ENCODE measurements at regions not wholly inside any gene's neighbourhood (a gene's known extent, or its start where the extent isn't known, plus 50 kb on each side); places are given as distances from the start of the nearest gene placed in this dataset.

- no peaks in the 10 kb centered on the region for H3K36me3 ChIP-seq (ENCODE audit: control insufficient read depth in 2 of 3, insufficient read depth in 3 of 3, low read length in 3 of 3)
- no peak for ATAC-seq
- H3K27me3 ChIP-seq (ENCODE audit: control insufficient read depth in 2 of 2, insufficient read depth in 2 of 2, low read length in 2 of 2), result no peaks in the 10 kb centered on the region
- no peaks in the 10 kb centered on the region for H3K4me1 ChIP-seq (ENCODE audit: control insufficient read depth in 2 of 2, insufficient read depth in 2 of 2, low read length in 2 of 2)
- no peak overlapping the region for H3K4me3 Mint-ChIP-seq
- H3K9me3 Mint-ChIP-seq, result peaks cover 0 to 15% (median 7%) of the 10 kb centered on the region in 11 donors
- H3K27me3 Mint-ChIP-seq, result no peaks in the 10 kb centered on the region
- H3K27ac Mint-ChIP-seq, result no peak overlapping the region
- H3K27ac ChIP-seq (ENCODE audit: low read depth, low read length), result no peak overlapping the region
- POLR2A ChIA-PET, result no interaction called here
- H3K4me3 ChIP-seq (ENCODE audit: low read length), result no peak overlapping the region
- intact Hi-C loops (cut with micrococcal nuclease), result no loop called here
- CTCF ChIA-PET, result no interaction called here
- H3K36me3 Mint-ChIP-seq, result no peaks in the 10 kb centered on the region
- no peaks in the 10 kb centered on the region for H3K4me1 Mint-ChIP-seq
- no peak for DNase-seq
- no peaks in the 10 kb centered on the region for H3K9me3 ChIP-seq (ENCODE audit: control insufficient read depth in 2 of 3, low read length in 3 of 3)
Observed at GRCh38 chr11:24233041-24233440, 263.8 kb upstream of the LUZP2 start.

GRCh38 chr11:24234822-24235508 lies 261.9 kb upstream of the LUZP2 start:
- intact Hi-C loops (cut with micrococcal nuclease), result no loop called here
- no peaks in the 10 kb centered on the region for H3K27me3 Mint-ChIP-seq
- Histone ChIP-seq H3K36me3 (ENCODE audit: control insufficient read depth in 2 of 3, insufficient read depth in 3 of 3, low read length in 3 of 3) (no peaks in the 10 kb centered on the region), H3K27ac (ENCODE audit: low read depth, low read length) (no peak overlapping the region), H3K4me1 (ENCODE audit: control insufficient read depth in 2 of 2, insufficient read depth in 2 of 2, low read length in 2 of 2) (no peaks in the 10 kb centered on the region), H3K9me3 (ENCODE audit: control insufficient read depth in 2 of 3, low read length in 3 of 3) (no peaks in the 10 kb centered on the region), H3K4me3 (ENCODE audit: low read length) (no peak overlapping the region), H3K27me3 (ENCODE audit: control insufficient read depth in 2 of 2, insufficient read depth in 2 of 2, low read length in 2 of 2) (no peaks in the 10 kb centered on the region)
- H3K4me3 Mint-ChIP-seq, result no peak overlapping the region
- H3K36me3 Mint-ChIP-seq, result no peaks in the 10 kb centered on the region
- ATAC-seq (no peak), DNase-seq (no peak)
- POLR2A ChIA-PET, result no interaction called here
- H3K9me3 Mint-ChIP-seq, result peaks cover 0 to 15% (median 2%) of the 10 kb centered on the region in 11 donors
- CTCF ChIA-PET, result no interaction called here
- H3K4me1 Mint-ChIP-seq, result no peaks in the 10 kb centered on the region
- H3K27ac Mint-ChIP-seq, result no peak overlapping the region

GRCh38 chr11:24238771-24239645 lies 257.8 kb upstream of the LUZP2 start:
- Mint-ChIP-seq H3K36me3 (no peaks in the 10 kb centered on the region), H3K9me3 (peaks cover 0 to 15% (median 6%) of the 10 kb centered on the region in 11 donors)

GRCh38 chr11:24239930-24240329 lies 256.9 kb upstream of the LUZP2 start:
- H3K27me3 Mint-ChIP-seq, result no peaks in the 10 kb centered on the region
- Histone ChIP-seq H3K9me3 (ENCODE audit: control insufficient read depth in 2 of 3, low read length in 3 of 3) (no peaks in the 10 kb centered on the region), H3K4me3 (ENCODE audit: low read length) (no peak overlapping the region), H3K36me3 (ENCODE audit: control insufficient read depth in 2 of 3, insufficient read depth in 3 of 3, low read length in 3 of 3) (no peaks in the 10 kb centered on the region), H3K27me3 (ENCODE audit: control insufficient read depth in 2 of 2, insufficient read depth in 2 of 2, low read length in 2 of 2) (no peaks in the 10 kb centered on the region), H3K27ac (ENCODE audit: low read depth, low read length) (no peak overlapping the region), H3K4me1 (ENCODE audit: control insufficient read depth in 2 of 2, insufficient read depth in 2 of 2, low read length in 2 of 2) (no peaks in the 10 kb centered on the region)
- no peaks in the 10 kb centered on the region for H3K36me3 Mint-ChIP-seq
- CTCF ChIA-PET, result no interaction called here
- POLR2A ChIA-PET, result no interaction called here
- peaks cover 0 to 15% (median 6%) of the 10 kb centered on the region in 11 donors for H3K9me3 Mint-ChIP-seq
- no peak for DNase-seq
- no peak overlapping the region for H3K27ac Mint-ChIP-seq
- no peaks in the 10 kb centered on the region for H3K4me1 Mint-ChIP-seq
- no peak for ATAC-seq
- intact Hi-C loops (cut with micrococcal nuclease), result no loop called here
- no peak overlapping the region for H3K4me3 Mint-ChIP-seq

More at GRCh38 chr11:24238771-24239645, 257.8 kb upstream of the LUZP2 start:
- no peak overlapping the region for H3K27ac Mint-ChIP-seq
- no peak overlapping the region for H3K4me3 Mint-ChIP-seq
- H3K4me3 ChIP-seq (ENCODE audit: low read length), result no peak overlapping the region
- H3K4me1 ChIP-seq (ENCODE audit: control insufficient read depth in 2 of 2, insufficient read depth in 2 of 2, low read length in 2 of 2), result no peaks in the 10 kb centered on the region
- CTCF ChIA-PET, result no interaction called here
- no peaks in the 10 kb centered on the region for H3K9me3 ChIP-seq (ENCODE audit: control insufficient read depth in 2 of 3, low read length in 3 of 3)
- H3K36me3 ChIP-seq (ENCODE audit: control insufficient read depth in 2 of 3, insufficient read depth in 3 of 3, low read length in 3 of 3), result no peaks in the 10 kb centered on the region
- ATAC-seq (no peak), DNase-seq (no peak)
- POLR2A ChIA-PET, result no interaction called here
- intact Hi-C loops (cut with micrococcal nuclease), result no loop called here
- no peaks in the 10 kb centered on the region for H3K27me3 ChIP-seq (ENCODE audit: control insufficient read depth in 2 of 2, insufficient read depth in 2 of 2, low read length in 2 of 2)
- H3K27me3 Mint-ChIP-seq, result no peaks in the 10 kb centered on the region
- H3K27ac ChIP-seq (ENCODE audit: low read depth, low read length), result no peak overlapping the region
- H3K4me1 Mint-ChIP-seq, result no peaks in the 10 kb centered on the region

- H3K4me1 Mint-ChIP-seq, result no peaks in the 10 kb centered on the region
- CTCF ChIA-PET, result no interaction called here
- POLR2A ChIA-PET, result no interaction called here
- no peaks in the 10 kb centered on the region for H3K27me3 Mint-ChIP-seq
- no peak for DNase-seq
- no peaks in the 10 kb centered on the region for H3K9me3 ChIP-seq (ENCODE audit: control insufficient read depth in 2 of 3, low read length in 3 of 3)
- H3K4me1 ChIP-seq (ENCODE audit: control insufficient read depth in 2 of 2, insufficient read depth in 2 of 2, low read length in 2 of 2), result no peaks in the 10 kb centered on the region
- no peak overlapping the region for H3K4me3 ChIP-seq (ENCODE audit: low read length)
- H3K27me3 ChIP-seq (ENCODE audit: control insufficient read depth in 2 of 2, insufficient read depth in 2 of 2, low read length in 2 of 2), result no peaks in the 10 kb centered on the region
- H3K27ac ChIP-seq (ENCODE audit: low read depth, low read length), result no peak overlapping the region
- ATAC-seq, result no peak
- H3K27ac Mint-ChIP-seq, result no peak overlapping the region
- no peaks in the 10 kb centered on the region for H3K36me3 Mint-ChIP-seq
- H3K9me3 Mint-ChIP-seq, result peaks cover 0 to 15% (median 6%) of the 10 kb centered on the region in 11 donors
- no peaks in the 10 kb centered on the region for H3K36me3 ChIP-seq (ENCODE audit: control insufficient read depth in 2 of 3, insufficient read depth in 3 of 3, low read length in 3 of 3)
- H3K4me3 Mint-ChIP-seq, result no peak overlapping the region
- intact Hi-C loops (cut with micrococcal nuclease), result no loop called here
Observed at GRCh38 chr11:24240496-24241175, 256.2 kb upstream of the LUZP2 start.

- Mint-ChIP-seq H3K36me3 (no peaks in the 10 kb centered on the region), H3K27me3 (no peaks in the 10 kb centered on the region), H3K4me1 (no peaks in the 10 kb centered on the region), H3K4me3 (no peak overlapping the region), H3K9me3 (peaks cover 0 to 12% (median 4%) of the 10 kb centered on the region in 11 donors), H3K27ac (no peak overlapping the region)
- no peak for ATAC-seq
- ChIA-PET POLR2A (no interaction called here), CTCF (no interaction called here)
- no peak for DNase-seq
- intact Hi-C loops (cut with micrococcal nuclease), result no loop called here
- Histone ChIP-seq H3K9me3 (ENCODE audit: control insufficient read depth in 2 of 3, low read length in 3 of 3) (no peaks in the 10 kb centered on the region), H3K36me3 (ENCODE audit: control insufficient read depth in 2 of 3, insufficient read depth in 3 of 3, low read length in 3 of 3) (no peaks in the 10 kb centered on the region), H3K4me1 (ENCODE audit: control insufficient read depth in 2 of 2, insufficient read depth in 2 of 2, low read length in 2 of 2) (no peaks in the 10 kb centered on the region), H3K27me3 (ENCODE audit: control insufficient read depth in 2 of 2, insufficient read depth in 2 of 2, low read length in 2 of 2) (no peaks in the 10 kb centered on the region), H3K4me3 (ENCODE audit: low read length) (no peak overlapping the region), H3K27ac (ENCODE audit: low read depth, low read length) (no peak overlapping the region)
Observed at GRCh38 chr11:24246715-24247114, 250.1 kb upstream of the LUZP2 start.

Data from naive thymus-derived CD4-positive, alpha-beta T cell (primary cell).